ENCODE measurements at regions not wholly inside any gene's neighbourhood (a gene's known extent, or its start where the extent isn't known, plus 50 kb on each side); places are given as distances from the start of the nearest gene placed in this dataset.

DNA sequence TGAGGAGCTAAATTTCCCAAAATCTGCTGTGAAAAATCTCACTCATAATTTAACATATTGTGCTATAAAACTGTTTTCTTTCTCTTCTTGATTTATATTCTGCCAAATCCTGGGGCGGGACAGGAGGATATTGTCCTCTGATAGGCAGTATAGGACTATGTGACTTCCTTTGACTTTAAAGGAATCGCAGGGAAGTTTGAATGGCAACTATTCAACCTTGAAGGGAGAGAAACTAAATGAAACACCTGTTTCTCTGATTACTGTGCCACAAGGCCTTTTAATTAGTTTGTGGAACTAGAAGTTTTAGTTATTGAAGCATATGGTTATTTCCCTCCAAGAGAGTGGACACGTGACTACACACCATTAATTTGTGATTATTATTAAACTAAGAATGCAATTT, 607.4 kb downstream of the GATA3 start:
- TF ChIP-seq CTCF (IDR thresholded peaks at IDR 0.05) (no peak), POLR2A (IDR thresholded peaks at IDR 0.05) (no peak)
